GM10248 (cell line): ENCODE measurements at regions not wholly inside any gene's neighbourhood (a gene's known extent, or its start where the extent isn't known, plus 50 kb on each side); places are given as distances from the start of the nearest gene placed in this dataset.

Source experiments
- CTCF ChIA-PET: fragments of 300-600 bp; sonication (Branson Sonifier 250); formaldehyde crosslinking; extraction: SDS; loops from one replicate; lab custom pipeline; 2021; ENCODE audit warnings: antibody characterized with exemption; lab: Yijun Ruan, JAX
- POLR2A ChIA-PET: fragments of 350-650 bp; sonication (Branson Sonifier 250); formaldehyde crosslinking; extraction: SDS; loops from one replicate; lab custom pipeline; 2020; ENCODE audit warnings: antibody characterized with exemption; lab: Yijun Ruan, JAX
- DNase-seq: peaks from one replicate; pipeline ENCODE4 v3.0.0; 2012; ENCODE audit errors: extremely low spot score
- TF ChIP-seq, protein P1 (sequence below): IDR thresholded peaks from 2 replicates; pipeline ENCODE4 v1.5.1; 2012; ENCODE audit warnings: mild to moderate bottlenecking, low read depth; ENCODE audit errors: extremely low read depth, missing control alignments, control extremely low read depth

DNA sequence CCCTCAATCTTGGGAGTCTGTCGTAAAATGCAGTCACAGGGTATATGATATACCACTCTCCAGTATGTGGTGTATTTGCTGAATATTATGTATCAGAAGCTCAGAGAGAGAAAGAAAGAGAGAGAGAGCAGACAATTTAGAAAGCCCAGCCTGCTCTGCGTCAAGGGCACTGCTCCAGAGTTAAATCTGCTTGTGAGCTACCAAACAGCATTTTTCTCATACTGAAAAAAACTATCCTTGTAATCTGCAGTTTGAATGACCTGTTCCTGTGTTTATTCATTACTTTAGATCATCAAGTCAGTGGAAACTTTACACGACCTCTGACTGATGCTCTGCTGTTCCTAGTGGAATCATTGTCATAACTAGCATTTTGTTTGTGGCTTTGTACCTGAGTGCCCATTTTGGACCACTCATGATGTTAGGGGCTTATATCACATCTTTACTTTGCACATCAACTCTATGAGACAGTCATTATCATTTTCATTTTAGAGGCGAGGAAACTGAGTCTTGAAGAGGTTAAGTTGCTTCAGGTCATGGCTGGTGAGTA, 89.2 kb upstream of the PELI1 start:
- POLR2A ChIA-PET: no interaction called here
- DNase-seq: no peak
- TF ChIP-seq, protein P1, sequence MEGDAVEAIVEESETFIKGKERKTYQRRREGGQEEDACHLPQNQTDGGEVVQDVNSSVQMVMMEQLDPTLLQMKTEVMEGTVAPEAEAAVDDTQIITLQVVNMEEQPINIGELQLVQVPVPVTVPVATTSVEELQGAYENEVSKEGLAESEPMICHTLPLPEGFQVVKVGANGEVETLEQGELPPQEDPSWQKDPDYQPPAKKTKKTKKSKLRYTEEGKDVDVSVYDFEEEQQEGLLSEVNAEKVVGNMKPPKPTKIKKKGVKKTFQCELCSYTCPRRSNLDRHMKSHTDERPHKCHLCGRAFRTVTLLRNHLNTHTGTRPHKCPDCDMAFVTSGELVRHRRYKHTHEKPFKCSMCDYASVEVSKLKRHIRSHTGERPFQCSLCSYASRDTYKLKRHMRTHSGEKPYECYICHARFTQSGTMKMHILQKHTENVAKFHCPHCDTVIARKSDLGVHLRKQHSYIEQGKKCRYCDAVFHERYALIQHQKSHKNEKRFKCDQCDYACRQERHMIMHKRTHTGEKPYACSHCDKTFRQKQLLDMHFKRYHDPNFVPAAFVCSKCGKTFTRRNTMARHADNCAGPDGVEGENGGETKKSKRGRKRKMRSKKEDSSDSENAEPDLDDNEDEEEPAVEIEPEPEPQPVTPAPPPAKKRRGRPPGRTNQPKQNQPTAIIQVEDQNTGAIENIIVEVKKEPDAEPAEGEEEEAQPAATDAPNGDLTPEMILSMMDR: no peak
- CTCF ChIA-PET: interaction anchor here (0.8 to 1.0 kb wide), 2 partner anchors 13 to 21 kb away, joined by 3 read pairs; no protein-coding TSS in a partner anchor

DNA sequence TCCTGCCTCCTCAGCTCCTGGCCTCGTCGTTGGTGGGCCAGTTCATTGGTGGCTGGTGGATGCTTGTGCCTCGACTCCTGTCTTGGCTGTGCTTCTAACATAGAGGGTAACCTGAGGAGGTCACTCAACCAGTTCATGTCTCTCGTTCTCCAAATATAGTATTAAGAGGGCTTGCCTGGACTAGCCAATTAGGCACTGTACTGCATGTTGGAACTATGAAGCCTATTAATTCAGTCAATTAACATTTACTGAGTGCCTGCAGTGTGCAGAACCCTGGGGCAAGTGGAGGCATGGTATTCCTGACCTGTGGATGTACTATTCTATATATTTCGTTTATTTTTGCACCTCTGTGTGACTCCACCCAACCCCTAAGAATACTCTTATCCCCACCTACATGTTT, 89.9 kb upstream of the PELI1 start:
- TF ChIP-seq, protein P1: no peak
- ChIA-PET CTCF (interaction anchor here (0.8 to 1.0 kb wide), 2 partner anchors 12 to 21 kb away, joined by 3 read pairs; no protein-coding TSS in a partner anchor), POLR2A (no interaction called here)
- no peak for DNase-seq

DNA sequence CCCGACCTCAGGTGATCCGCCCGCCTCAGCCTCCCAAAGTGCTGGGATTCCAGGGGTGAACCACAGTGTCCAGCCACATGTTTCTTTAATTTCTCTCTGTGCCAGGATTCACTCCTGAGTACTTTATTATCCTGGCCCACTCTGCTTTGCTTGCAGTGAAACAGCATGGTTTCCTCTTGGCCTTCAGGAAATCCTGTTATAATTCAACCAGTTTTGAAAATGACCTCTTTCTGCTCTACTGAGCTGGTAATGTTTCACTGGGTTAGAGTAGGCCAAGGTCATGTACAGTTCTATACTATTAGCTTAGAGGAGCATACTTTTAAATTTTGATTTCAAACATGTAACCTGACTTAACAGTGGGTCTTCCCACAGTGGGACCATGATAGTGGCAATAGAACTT, 90.6 kb upstream of the PELI1 start:
- POLR2A ChIA-PET: no interaction called here
- no peak for DNase-seq
- CTCF ChIA-PET: interaction anchor here (1.1 to 1.6 kb wide), 3 partner anchors 9 to 254 kb away, joined by 3 to 4 read pairs (median 3); no protein-coding TSS in a partner anchor
- TF ChIP-seq, protein P1: no peak

DNA sequence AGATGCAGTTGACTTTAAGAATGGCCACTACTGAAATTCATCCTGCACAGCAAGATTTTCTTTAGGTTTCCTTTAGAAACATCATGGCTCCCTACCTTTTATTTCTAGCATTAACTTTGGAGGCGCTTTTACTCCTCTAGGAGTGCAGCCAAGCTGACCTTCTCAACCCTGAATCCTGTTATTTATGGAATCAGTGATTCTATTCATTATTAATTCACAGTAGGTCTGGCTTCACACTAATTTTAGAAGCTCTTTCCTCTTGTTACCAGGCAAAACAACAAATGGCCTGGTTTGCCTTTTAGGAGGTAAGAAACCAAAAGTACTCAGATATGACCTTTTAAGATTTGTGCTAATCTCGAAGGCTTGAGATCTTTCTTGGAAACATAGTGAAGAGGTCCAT, 93.0 kb upstream of the PELI1 start:
- ChIA-PET CTCF (interaction anchor here (1.5 kb wide), 1 partner anchor 93 kb away, joined by 4 read pairs; no protein-coding TSS in a partner anchor), POLR2A (no interaction called here)
- DNase-seq: no peak
- TF ChIP-seq, protein P1: no peak

DNA sequence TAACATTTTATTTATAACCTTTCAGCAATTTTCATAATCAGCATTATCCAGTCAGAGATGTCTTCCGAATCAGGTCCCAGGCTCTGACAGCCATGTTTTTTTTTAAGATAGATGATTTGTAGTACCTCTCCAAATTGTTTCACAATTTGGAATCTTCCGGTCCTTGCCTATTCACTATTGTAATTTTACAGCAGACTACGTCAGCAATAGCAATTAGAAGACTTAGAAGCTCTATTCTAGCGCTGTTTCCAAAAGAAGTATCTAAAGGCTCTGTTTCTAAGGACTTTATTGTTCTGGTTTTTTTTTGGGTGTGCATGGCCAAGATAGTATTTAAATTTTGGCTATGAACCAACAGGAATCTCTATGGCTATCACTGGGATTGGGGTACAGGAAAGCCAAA, 94.6 kb upstream of the PELI1 start:
- TF ChIP-seq, protein P1: no peak
- DNase-seq: no peak
- POLR2A ChIA-PET: no interaction called here
- CTCF ChIA-PET: interaction anchor here (0.7 kb wide), 1 partner anchor 43 kb away, joined by 4 read pairs; no protein-coding TSS in a partner anchor

DNA sequence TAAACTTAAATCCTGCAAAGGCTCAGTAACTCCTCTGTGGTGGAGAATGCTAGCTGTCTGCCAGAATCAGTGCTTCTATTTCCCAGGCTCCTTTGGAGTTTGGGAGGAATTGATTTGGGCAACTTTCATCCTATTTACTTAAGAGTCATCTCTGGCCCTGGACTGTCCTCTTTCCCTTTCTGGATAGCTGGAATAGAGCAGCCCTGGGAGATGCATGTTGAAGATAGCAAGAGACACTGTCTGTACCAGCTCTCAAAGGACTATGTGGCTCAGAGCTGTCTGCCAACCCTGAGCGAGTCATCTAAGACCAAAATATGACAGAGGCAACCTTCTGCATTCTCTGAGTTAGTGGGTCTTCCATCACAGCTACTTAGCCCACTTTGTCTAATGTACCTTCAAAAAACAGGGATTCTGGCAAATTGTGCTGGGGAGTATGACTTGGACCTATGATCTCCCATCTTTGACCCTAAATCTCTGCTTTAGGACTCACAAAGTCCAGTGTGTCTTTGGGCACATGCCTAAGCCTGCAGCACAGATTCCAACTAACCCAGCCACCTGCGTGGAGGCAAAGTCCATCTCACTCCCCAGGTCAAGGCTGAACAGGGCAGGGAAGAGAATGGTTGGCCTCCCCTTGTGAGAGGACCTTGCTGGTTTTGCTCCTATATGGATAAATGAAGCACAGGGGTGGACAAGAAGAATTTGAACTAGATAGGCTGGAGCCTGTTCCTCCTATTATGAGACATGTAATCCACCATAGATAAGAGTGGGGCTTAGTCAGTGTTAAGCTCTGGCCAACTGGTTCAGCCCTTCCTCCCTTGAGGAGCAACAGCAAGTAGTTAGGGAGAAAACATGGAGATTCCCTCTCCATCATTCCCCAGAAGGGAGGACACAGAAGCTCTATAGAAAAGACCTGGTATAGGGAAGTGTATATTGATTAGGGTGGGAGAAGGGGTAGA, 99.1 kb upstream of the PELI1 start:
- POLR2A ChIA-PET: no interaction called here
- TF ChIP-seq, protein P1: no peak
- DNase-seq: no peak
- CTCF ChIA-PET: interaction anchor here (0.7 to 1.9 kb wide), 9 partner anchors 8 to 194 kb away, joined by 3 to 7 read pairs (median 3); no protein-coding TSS in a partner anchor
